ENCODE measurements at regions not wholly inside any gene's neighbourhood (a gene's known extent, or its start where the extent isn't known, plus 50 kb on each side); places are given as distances from the start of the nearest gene placed in this dataset.

- Histone ChIP-seq H3T11ph (ENCODE audit: low read length) (no peak overlapping the region), H2AFZ (ENCODE audit: low read length) (no peak overlapping the region), H4K20me1 (ENCODE audit: control insufficient read depth, insufficient read depth, insufficient read length) (no peaks in the 10 kb centered on the region), H3K18ac (ENCODE audit: insufficient read length, low read depth, low read length) (no peak overlapping the region), H4K91ac (ENCODE audit: insufficient read length, low read depth, low read length) (no peak overlapping the region), H2BK5ac (ENCODE audit: insufficient read length, low read length) (no peak overlapping the region), H2BK20ac (ENCODE audit: low read depth, low read length, poor library complexity, severe bottlenecking) (no peak overlapping the region), H3K23me2 (ENCODE audit: insufficient read length, low read depth, low read length, poor library complexity, severe bottlenecking) (no peaks in the 10 kb centered on the region), H2AK5ac (ENCODE audit: insufficient read length, low read length) (no peak overlapping the region), H3K9ac (ENCODE audit: extremely low read depth, insufficient read length, low read length) (no peak overlapping the region), H3K4me1 (ENCODE audit: insufficient read depth, low read length) (no peaks in the 10 kb centered on the region), H3K4me2 (ENCODE audit: insufficient read depth, insufficient read length, low read length) (no peak overlapping the region), H3K23ac (ENCODE audit: insufficient read length, low read depth, low read length) (no peak overlapping the region), H2BK15ac (ENCODE audit: low read depth, low read length) (no peak overlapping the region), H3K27me3 (ENCODE audit: insufficient read depth, low read length) (no peaks in the 10 kb centered on the region), H3K79me1 (ENCODE audit: insufficient read depth, low read depth, low read length, poor library complexity, severe bottlenecking) (no peaks in the 10 kb centered on the region), H2BK12ac (ENCODE audit: insufficient read length, low read depth, low read length) (no peak overlapping the region), H3K79me2 (ENCODE audit: insufficient read depth, low read length) (no peaks in the 10 kb centered on the region), H4K5ac (ENCODE audit: insufficient read length, low read depth, low read length) (no peak overlapping the region), H3K14ac (ENCODE audit: insufficient read depth, low read length) (no peak overlapping the region), H2BK120ac (ENCODE audit: low read depth, low read length, poor library complexity, severe bottlenecking) (no peak overlapping the region), H3K56ac (ENCODE audit: insufficient read length, low read depth, low read length) (no peak overlapping the region), H4K8ac (replicated peaks; ENCODE audit: insufficient read length, low read depth, low read length) (no peak overlapping the region), H3K9me3 (ENCODE audit: control insufficient read depth, low read depth, low read length) (no peaks in the 10 kb centered on the region), H3K27ac (ENCODE audit: insufficient read length, low read depth, low read length) (no peak overlapping the region), H3K4ac (ENCODE audit: low read depth, low read length) (no peak overlapping the region)
- Mint-ChIP-seq H3K27me3 (ENCODE audit: low read depth) (no peaks in the 10 kb centered on the region), H3K27ac (no peak overlapping the region), H3K4me3 (no peak overlapping the region), H3K4me1 (peaks cover 7 to 9% of the 10 kb centered on the region in 2 experiments), H3K36me3 (ENCODE audit: insufficient read depth in 1 of 3, low read depth in 3 of 3) (peaks cover 0 to 15% (median 0%) of the 10 kb centered on the region in 3 experiments; a peak in 4 of 7 replicates), H3K9me3 (peaks cover 0 to 2% of the 10 kb centered on the region in 2 experiments; a peak in 2 of 5 replicates)
- DNase-seq = no peak
- TF ChIP-seq CTCF (conservative IDR thresholded peaks at IDR 0.05) = no peak
These were observed 267.8 kb upstream of the POU5F2 start for GRCh38 chr5:94009161-94009560.

Data from H9 (cell line).